ENCODE measurements at regions not wholly inside any gene's neighbourhood (a gene's known extent, or its start where the extent isn't known, plus 50 kb on each side); places are given as distances from the start of the nearest gene placed in this dataset.

DNA sequence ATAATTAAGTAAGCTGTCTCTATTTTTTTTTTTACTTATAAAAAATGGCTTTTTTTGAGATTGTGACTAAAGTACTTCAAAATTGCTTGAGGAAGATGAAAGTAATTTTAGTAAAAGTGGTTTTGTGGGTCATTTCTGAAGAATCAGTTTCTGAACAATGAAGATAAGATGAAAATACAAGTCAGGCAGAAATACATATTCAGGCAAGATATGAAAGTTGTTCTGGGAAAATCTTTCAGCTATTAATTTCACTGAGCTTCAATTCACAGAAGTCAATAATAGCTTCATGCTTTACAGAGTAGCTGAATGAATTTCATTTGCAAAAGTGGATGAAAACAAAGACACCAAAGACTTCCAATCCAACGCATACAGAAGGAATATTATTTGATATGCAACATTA lies 305.2 kb upstream of the ARSJ start:
- TF ChIP-seq, protein P1, sequence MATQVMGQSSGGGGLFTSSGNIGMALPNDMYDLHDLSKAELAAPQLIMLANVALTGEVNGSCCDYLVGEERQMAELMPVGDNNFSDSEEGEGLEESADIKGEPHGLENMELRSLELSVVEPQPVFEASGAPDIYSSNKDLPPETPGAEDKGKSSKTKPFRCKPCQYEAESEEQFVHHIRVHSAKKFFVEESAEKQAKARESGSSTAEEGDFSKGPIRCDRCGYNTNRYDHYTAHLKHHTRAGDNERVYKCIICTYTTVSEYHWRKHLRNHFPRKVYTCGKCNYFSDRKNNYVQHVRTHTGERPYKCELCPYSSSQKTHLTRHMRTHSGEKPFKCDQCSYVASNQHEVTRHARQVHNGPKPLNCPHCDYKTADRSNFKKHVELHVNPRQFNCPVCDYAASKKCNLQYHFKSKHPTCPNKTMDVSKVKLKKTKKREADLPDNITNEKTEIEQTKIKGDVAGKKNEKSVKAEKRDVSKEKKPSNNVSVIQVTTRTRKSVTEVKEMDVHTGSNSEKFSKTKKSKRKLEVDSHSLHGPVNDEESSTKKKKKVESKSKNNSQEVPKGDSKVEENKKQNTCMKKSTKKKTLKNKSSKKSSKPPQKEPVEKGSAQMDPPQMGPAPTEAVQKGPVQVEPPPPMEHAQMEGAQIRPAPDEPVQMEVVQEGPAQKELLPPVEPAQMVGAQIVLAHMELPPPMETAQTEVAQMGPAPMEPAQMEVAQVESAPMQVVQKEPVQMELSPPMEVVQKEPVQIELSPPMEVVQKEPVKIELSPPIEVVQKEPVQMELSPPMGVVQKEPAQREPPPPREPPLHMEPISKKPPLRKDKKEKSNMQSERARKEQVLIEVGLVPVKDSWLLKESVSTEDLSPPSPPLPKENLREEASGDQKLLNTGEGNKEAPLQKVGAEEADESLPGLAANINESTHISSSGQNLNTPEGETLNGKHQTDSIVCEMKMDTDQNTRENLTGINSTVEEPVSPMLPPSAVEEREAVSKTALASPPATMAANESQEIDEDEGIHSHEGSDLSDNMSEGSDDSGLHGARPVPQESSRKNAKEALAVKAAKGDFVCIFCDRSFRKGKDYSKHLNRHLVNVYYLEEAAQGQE (IDR thresholded peaks at IDR 0.05; ENCODE audit: borderline replicate concordance): no peak
- TF ChIP-seq, protein P2, sequence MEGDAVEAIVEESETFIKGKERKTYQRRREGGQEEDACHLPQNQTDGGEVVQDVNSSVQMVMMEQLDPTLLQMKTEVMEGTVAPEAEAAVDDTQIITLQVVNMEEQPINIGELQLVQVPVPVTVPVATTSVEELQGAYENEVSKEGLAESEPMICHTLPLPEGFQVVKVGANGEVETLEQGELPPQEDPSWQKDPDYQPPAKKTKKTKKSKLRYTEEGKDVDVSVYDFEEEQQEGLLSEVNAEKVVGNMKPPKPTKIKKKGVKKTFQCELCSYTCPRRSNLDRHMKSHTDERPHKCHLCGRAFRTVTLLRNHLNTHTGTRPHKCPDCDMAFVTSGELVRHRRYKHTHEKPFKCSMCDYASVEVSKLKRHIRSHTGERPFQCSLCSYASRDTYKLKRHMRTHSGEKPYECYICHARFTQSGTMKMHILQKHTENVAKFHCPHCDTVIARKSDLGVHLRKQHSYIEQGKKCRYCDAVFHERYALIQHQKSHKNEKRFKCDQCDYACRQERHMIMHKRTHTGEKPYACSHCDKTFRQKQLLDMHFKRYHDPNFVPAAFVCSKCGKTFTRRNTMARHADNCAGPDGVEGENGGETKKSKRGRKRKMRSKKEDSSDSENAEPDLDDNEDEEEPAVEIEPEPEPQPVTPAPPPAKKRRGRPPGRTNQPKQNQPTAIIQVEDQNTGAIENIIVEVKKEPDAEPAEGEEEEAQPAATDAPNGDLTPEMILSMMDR (IDR thresholded peaks at IDR 0.05; ENCODE audit: poor library complexity, severe bottlenecking): no peak
- no peak for TF ChIP-seq EP300 (conservative IDR thresholded peaks at IDR 0.05; ENCODE audit: poor library complexity, severe bottlenecking)
- no peak for TF ChIP-seq POLR2AphosphoS5 (IDR thresholded peaks at IDR 0.05)
- no peak for TF ChIP-seq MXI1 (conservative IDR thresholded peaks at IDR 0.05; ENCODE audit: poor library complexity, severe bottlenecking)
- TF ChIP-seq TAF1 (IDR thresholded peaks at IDR 0.05; ENCODE audit: low read depth): no peak
- TF ChIP-seq RAD21 (conservative IDR thresholded peaks at IDR 0.05): no peak
- no peak for TF ChIP-seq EZH2 (IDR thresholded peaks at IDR 0.05; ENCODE audit: borderline replicate concordance, insufficient read depth, low read length, poor library complexity, severe bottlenecking)
- TF ChIP-seq SMC3 (conservative IDR thresholded peaks at IDR 0.05; ENCODE audit: poor library complexity): no peak
